Erythroblast (primary cell): ENCODE measurements at regions not wholly inside any gene's neighbourhood (a gene's known extent, or its start where the extent isn't known, plus 50 kb on each side); places are given as distances from the start of the nearest gene placed in this dataset.

ENCODE experiments used
- GATA1 ChIP-seq: IDR thresholded peaks from 2 replicates; pipeline ENCODE4 v1.6.1; 2011; ENCODE audit warnings: low read depth, mild to moderate bottlenecking, control low read depth, low read length, moderate library complexity
- POLR2A ChIP-seq: IDR thresholded peaks from 2 replicates; pipeline ENCODE4 v1.6.1; 2011; ENCODE audit warnings: mild to moderate bottlenecking, low read length

- TF ChIP-seq POLR2A: no peak
- no peak for TF ChIP-seq GATA1
Measured at GRCh38 chr4:127575888-127576287, 56.9 kb upstream of the INTU start.
